Dendritic cell treated with granulocyte-macrophage colony-stimulating factor and Interleukin-4, amounts not matched to agents 40 ng/mL and 50 ng/mL, for 4 days (primary cell): ENCODE measurements at regions not wholly inside any gene's neighbourhood (a gene's known extent, or its start where the extent isn't known, plus 50 kb on each side); places are given as distances from the start of the nearest gene placed in this dataset.
"Not testable (repeated sequence)": the region's sequence is repeated elsewhere in the genome, so short reads cannot be mapped to it uniquely, and the experiment has no call there.

Source experiments
- H3K27ac Mint-ChIP-seq: one replicate; pipeline ENCODE4 v1.8.0; 2022; ENCODE audit warnings: mild to moderate bottlenecking, mixed read lengths
- H3K27me3 Mint-ChIP-seq: one replicate; pipeline ENCODE4 v1.8.0; 2022; ENCODE audit warnings: mild to moderate bottlenecking, mixed read lengths
- H3K36me3 Mint-ChIP-seq: one replicate; pipeline ENCODE4 v1.8.0; 2022; ENCODE audit warnings: low read depth, mixed read lengths
- H3K4me1 Mint-ChIP-seq: one replicate; pipeline ENCODE4 v1.8.0; 2022; ENCODE audit warnings: low read depth, mixed read lengths
- H3K4me3 Mint-ChIP-seq: one replicate; pipeline ENCODE4 v1.8.0; 2022; ENCODE audit warnings: mild to moderate bottlenecking, moderate library complexity, mixed read lengths
- H3K9me3 Mint-ChIP-seq: one replicate; pipeline ENCODE4 v1.8.0; 2022; ENCODE audit warnings: mixed read lengths
- intact Hi-C: fragments of 100-400 bp; cut with micrococcal nuclease; formaldehyde crosslinking; loops from one replicate; pipeline ENCODE4 v1.15.0; 2022

DNA sequence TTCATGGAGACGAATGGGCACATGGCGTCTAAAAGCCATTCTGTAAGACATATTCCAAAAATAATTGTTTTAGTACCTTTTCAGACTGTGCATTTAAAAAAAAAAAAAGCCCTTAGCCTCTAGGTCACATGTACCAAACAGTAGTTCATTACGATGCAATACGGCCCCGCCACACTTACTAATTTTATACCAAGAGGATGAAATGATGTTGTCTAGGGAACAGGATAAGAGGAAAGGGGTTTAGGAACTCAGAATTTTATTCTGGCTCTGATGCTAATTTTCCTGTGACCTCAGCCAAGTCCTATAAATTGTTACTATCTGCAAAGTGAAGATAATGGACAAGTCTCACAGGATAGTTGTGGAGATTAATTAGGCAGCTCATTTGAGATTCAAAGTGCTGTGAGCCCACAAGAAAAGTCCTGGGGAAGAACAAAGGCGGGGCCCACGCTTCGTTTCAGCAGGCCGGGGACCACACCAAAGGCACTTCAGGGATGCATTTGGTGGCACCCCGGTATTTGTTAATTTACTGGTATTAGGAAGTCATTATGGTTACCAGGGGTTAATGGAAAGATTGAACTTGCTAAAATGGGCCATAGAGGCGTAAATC is 511.1 kb downstream of the IRS2 start:
- no peaks in the 10 kb centered on the region for H3K27me3 Mint-ChIP-seq
- no peak overlapping the region for H3K27ac Mint-ChIP-seq
- no peaks in the 10 kb centered on the region for H3K9me3 Mint-ChIP-seq
- H3K4me1 Mint-ChIP-seq = peaks cover 3% of the 10 kb centered on the region
- no peak overlapping the region for H3K4me3 Mint-ChIP-seq
- intact Hi-C loops = no loop called here
- H3K36me3 Mint-ChIP-seq = no peaks in the 10 kb centered on the region

DNA sequence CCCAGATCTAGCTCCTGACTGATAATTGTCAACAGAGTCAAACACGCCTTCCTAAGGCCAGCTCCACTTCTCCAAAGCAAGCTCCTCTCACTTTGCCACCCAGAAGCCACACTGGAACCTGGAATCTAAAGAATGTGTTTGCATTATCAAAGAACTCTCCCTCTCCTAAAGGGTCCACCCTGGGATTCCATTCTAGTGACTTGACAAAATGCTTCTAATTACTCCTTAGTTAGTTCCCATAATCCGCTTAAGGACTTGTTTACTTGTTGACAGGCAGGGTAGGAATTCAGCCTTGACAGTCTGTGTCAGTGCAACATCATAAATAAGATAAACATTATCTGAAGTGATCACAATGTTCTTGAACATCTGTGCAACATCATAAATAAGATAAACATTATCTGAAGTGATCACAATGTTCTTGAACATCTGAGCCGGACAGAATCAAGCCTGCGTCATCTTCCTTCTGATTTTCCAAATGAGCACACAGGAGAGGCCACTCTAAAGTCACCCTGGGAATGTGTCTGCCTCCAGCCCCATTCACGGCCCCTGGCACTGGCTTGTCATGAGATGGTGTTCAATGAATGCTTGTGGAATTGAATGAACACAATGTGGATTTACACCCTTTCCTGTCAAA is 512.1 kb downstream of the IRS2 start:
- H3K4me1 Mint-ChIP-seq = peaks cover 3% of the 10 kb centered on the region
- no peaks in the 10 kb centered on the region for H3K9me3 Mint-ChIP-seq
- H3K27me3 Mint-ChIP-seq = no peaks in the 10 kb centered on the region
- no peak overlapping the region for H3K27ac Mint-ChIP-seq
- no peak overlapping the region for H3K4me3 Mint-ChIP-seq
- H3K36me3 Mint-ChIP-seq = no peaks in the 10 kb centered on the region
- intact Hi-C loops = no loop called here

DNA sequence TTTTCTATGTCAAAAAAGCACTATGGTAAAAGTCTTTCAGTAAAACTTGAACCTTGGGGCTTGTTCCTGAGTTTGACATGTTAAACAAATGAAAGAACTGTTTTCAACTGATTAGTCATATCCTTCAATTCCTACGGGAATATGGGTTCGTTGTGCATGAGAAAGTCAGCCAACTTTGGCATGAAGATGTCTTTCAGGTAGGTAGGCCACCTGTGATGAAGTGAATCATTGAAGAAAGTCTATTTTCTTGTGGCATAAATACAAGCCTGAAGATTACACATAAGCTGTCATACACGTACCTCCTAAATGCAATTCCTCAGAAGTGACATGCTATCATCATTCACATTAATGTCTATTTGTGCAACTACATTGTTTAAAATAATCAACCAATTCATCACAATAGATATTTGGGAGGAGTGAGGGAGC is 513.0 kb downstream of the IRS2 start:
- H3K4me1 Mint-ChIP-seq = peaks cover 3% of the 10 kb centered on the region
- H3K36me3 Mint-ChIP-seq = no peaks in the 10 kb centered on the region
- no peak overlapping the region for H3K27ac Mint-ChIP-seq
- H3K27me3 Mint-ChIP-seq = peaks cover 2% of the 10 kb centered on the region
- intact Hi-C loops = no loop called here
- H3K4me3 Mint-ChIP-seq = no peak overlapping the region
- no peaks in the 10 kb centered on the region for H3K9me3 Mint-ChIP-seq

DNA sequence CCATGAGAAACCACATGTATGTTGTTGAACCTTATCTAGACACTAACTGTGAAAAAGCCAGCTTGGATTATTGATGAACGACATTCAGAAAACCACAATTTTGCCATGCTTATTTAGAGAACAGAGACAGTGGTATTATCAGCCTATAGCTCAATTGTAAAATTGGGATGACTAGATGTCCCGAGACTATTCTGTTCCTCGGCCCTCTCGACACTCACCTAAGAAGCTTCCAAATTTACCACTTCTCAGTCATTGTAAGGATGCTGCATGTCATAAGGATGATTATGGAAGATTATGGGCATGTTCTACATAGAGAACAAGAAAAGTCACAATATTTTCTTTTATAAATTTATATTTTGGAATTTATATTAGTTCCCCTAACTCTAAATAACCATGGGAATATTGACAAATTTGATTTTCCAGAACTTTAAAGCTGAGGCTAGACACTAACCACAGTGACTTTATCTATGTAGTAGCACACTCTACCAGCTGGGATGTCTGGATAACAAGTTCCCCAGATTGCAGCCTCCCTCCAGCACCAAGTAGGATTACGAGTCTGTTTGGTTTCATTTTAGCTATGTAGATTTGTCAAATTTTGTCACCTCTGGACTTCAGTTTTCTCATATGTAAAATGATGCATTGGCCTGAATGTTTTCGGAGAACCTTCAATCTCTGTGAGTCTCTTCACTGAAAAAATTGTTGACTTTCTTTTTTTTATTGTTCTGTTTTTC is 513.6 kb downstream of the IRS2 start:
- H3K27me3 Mint-ChIP-seq = peaks cover 2% of the 10 kb centered on the region
- no peak overlapping the region for H3K27ac Mint-ChIP-seq
- H3K4me3 Mint-ChIP-seq = no peak overlapping the region
- H3K4me1 Mint-ChIP-seq = peaks cover 3% of the 10 kb centered on the region
- H3K36me3 Mint-ChIP-seq = no peaks in the 10 kb centered on the region
- intact Hi-C loops = no loop called here
- no peaks in the 10 kb centered on the region for H3K9me3 Mint-ChIP-seq

DNA sequence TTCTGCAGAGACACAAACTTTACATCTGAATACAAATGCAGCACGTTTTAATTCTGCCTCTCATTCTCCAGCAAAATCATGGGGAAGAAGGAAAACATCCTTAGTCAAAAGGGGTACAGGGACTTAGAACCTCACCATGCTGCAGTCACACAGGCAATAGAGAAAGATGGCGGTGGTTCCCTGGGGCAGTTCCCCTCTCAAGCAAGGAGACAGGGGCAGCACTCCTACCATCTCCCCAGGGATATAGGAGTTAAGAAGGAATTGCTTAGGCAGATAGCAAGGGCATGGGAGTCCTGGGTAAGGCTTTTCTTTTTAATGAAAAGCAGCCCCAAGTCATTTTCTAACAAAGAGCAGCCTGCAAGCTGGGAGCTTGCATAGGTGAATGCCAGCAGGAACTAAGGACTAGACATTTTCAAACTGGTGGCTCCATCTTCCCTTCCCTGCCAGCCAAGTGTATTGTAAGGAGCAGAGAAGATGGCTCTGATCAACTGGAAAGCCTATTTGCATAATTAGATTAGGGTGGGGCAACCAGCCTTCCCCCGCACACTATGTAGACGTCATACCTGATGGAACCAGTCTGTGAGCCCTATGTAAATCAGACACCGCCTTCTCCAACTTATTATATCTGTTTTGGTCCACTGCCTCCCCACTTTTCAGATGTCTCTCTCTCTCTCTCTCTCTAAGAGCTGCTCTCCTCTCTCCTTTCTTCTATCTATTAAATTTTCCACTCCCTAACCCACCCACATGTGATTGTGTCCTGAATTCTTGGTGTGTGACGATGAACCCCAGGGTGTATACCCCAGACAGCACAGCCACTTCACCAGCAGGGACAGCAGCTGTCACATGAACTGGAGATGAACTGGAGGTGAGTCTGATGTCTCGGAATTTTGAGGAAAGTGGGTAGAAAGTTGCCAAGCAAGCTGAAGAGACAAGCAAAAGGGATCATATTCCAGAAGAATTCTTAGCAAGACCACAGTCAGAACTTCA is 514.5 kb downstream of the IRS2 start:
- Mint-ChIP-seq H3K4me1 (peaks cover 3% of the 10 kb centered on the region), H3K36me3 (no peaks in the 10 kb centered on the region), H3K9me3 (no peaks in the 10 kb centered on the region), H3K4me3 (no peak overlapping the region), H3K27me3 (peaks cover 2% of the 10 kb centered on the region), H3K27ac (no peak overlapping the region)
- intact Hi-C loops = no loop called here

DNA sequence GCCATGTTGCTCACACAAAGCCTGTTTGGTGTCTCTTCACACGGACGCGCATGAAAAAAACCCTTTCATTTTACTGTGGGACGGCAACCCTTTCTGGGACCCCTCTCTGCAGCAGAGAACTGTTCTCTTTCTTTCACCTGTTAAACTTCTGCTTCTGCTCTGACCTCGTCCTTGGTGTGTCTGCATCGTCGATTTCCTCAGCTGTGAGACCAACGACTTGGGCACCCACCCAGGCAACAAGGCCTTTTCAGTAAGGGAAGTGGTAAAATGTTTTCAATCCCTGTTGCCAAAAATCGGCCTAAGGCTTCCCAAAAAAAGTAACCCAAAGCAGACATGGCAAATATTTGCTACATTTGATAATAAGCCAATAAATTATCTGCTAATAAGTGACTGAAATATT is 515.3 kb downstream of the IRS2 start:
- H3K27ac Mint-ChIP-seq = no peak overlapping the region
- no peaks in the 10 kb centered on the region for H3K36me3 Mint-ChIP-seq
- H3K4me3 Mint-ChIP-seq = no peak overlapping the region
- H3K9me3 Mint-ChIP-seq = no peaks in the 10 kb centered on the region
- H3K4me1 Mint-ChIP-seq = peaks cover 3% of the 10 kb centered on the region
- intact Hi-C loops = no loop called here
- peaks cover 3% of the 10 kb centered on the region for H3K27me3 Mint-ChIP-seq

DNA sequence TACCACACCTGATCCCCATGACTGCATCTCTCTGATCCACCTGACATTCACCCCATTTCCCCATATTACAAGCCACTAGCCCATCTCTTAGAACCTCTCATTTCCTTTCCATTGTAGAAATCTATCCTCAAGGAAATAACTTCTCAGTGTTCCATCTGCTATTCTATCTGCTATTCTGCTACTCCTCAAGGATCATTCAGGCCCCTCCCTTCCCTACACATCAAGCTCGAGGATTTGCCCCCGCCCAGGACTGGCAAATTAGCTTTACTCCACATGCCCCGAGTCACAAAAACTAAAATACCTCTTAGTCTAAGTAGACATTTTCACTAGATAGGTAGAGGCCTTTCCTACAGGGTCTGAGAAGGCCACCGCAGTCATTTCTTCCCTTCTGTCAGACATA is 517.0 kb downstream of the IRS2 start:
- H3K9me3 Mint-ChIP-seq, H3K4me3 Mint-ChIP-seq, intact Hi-C loops, H3K27ac Mint-ChIP-seq, H3K27me3 Mint-ChIP-seq, H3K4me1 Mint-ChIP-seq, H3K36me3 Mint-ChIP-seq: not testable (repeated sequence)

DNA sequence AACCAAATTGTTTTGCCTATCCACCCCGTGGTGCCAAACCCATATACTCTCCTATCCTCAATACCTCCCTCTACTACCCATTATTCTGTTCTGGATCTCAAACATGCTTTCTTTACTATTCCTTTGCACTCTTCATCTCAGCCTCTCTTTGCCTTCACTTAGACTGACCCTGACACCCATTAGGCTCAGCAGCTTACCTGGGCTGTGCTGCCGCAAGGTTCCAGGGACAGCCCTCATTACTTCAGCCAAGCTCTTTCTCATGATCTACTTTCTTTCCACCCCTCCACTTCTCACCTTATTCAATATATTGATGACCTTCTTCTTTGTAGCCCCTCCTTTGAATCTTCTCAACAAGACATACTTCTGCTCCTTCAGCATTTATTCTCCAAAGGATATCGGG is 517.9 kb downstream of the IRS2 start:
- H3K4me1 Mint-ChIP-seq, intact Hi-C loops, H3K27me3 Mint-ChIP-seq, H3K36me3 Mint-ChIP-seq, H3K4me3 Mint-ChIP-seq, H3K27ac Mint-ChIP-seq, H3K9me3 Mint-ChIP-seq: not testable (repeated sequence)

DNA sequence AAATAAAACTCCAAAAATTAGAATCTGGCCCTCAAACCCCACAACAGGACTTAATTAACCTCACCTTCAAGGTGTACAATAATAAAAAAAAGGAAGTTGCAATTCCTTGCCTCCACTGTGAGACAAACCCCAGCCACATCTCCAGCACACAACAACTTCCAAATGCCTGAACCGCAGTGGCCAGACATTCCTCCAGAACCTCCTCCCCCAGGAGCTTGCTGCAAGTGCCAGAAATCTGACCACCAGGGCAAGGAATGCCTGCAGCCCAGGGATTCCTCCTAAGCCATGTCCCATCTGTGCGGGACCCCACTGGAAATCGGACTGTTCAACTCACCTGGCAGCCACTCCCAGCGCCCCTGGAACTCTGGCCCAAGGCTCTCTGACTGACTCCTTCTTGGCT is 519.0 kb downstream of the IRS2 start:
- H3K4me1 Mint-ChIP-seq, H3K9me3 Mint-ChIP-seq, H3K36me3 Mint-ChIP-seq, H3K4me3 Mint-ChIP-seq, H3K27me3 Mint-ChIP-seq, H3K27ac Mint-ChIP-seq, intact Hi-C loops: not testable (repeated sequence)

DNA sequence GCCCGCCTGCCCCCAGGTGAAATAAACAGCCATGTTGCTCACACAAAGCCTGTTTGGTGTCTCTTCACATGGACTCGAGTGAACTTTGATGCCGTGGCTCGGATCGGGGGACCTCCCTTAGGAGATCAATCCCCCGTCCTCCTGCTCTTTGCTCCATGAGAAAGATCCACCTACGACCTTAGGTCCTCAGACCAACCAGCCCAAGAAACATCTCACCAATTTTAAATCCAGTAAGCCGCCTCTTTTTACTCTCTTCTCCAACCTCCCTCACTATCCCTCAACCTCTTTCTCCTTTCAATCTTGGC is 521.0 kb downstream of the IRS2 start:
- H3K36me3 Mint-ChIP-seq, H3K4me1 Mint-ChIP-seq, H3K9me3 Mint-ChIP-seq, intact Hi-C loops, H3K27ac Mint-ChIP-seq, H3K4me3 Mint-ChIP-seq, H3K27me3 Mint-ChIP-seq: not testable (repeated sequence)

DNA sequence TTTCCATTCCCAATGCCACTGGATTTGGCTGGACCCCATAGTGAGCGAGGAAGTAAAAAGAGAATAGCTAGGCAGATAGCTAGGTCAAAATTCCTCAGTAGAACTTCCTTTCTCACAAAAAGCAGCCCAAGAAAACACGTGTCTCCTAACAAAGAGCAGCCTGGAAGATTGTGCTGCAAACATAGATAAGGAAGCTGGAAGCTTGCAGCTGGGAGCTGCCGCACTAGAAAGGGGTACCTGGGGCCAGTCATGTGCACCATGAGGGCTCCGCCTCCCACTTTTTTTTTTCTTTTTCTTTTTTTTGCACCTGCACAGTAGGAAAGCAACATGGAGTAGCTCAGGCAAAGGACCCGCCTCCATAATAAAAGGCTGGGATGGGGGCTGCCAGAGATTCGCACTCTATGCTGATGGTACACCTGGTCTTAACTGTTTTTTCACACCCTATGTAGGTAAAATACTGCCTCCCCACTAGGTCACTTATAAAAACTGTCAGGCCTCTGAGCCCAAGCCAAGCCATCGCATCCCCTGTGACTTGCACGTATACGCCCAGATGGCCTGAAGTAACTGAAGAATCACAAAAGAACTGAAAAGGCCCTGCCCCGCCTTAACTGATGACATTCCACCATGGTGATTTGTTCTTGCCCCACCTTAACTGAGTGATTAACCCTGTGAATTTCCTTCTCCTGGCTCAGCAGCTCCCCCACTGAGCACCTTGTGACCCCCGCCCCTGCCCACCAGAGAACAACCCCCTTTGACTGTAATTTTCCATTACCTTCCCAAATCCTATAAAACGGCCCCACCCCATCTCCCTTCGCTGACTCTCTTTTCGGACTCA is 521.6 kb downstream of the IRS2 start:
- H3K4me1 Mint-ChIP-seq, intact Hi-C loops, H3K27me3 Mint-ChIP-seq, H3K36me3 Mint-ChIP-seq, H3K9me3 Mint-ChIP-seq, H3K4me3 Mint-ChIP-seq, H3K27ac Mint-ChIP-seq: not testable (repeated sequence)

DNA sequence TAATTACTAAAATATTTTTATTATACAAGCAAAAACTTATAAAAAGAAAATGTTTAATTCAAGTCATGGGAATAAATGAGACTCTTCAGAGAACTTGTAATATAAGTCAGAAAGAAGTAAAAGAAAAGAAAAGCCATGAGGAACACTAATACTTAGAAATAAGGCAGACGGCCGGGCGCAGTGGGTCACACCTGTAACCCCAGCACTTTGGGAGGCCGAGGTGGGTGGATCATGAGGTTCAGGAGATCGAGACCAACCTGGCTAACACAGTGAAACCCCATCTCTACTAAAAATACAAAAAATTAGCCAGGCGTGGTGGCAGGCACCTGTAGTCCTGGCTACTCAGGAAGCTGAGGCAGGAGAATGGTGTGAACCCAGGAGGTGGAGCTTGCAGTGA is 528.6 kb downstream of the IRS2 start:
- H3K4me1 Mint-ChIP-seq, H3K9me3 Mint-ChIP-seq, H3K27ac Mint-ChIP-seq, H3K36me3 Mint-ChIP-seq, intact Hi-C loops, H3K27me3 Mint-ChIP-seq, H3K4me3 Mint-ChIP-seq: not testable (repeated sequence)
